Upper lobe of left lung (tissue), 4 donors: ENCODE measurements at regions not wholly inside any gene's neighbourhood (a gene's known extent, or its start where the extent isn't known, plus 50 kb on each side); places are given as distances from the start of the nearest gene placed in this dataset.

Experiments used
- EP300 ChIP-seq, 4 donors: sonication (generic); formaldehyde crosslinking; IDR thresholded peaks; one replicate each; pipeline ENCODE4 v1.5.1; 2017; ENCODE audit warnings: antibody characterized with exemption in 4 of 4, control low read depth in 2 of 4
- TF ChIP-seq, protein P1 (sequence below), 6 experiments: fragments of 450-650 bp in 4 of 6; fragments of 200-600 bp in 2 of 6; sonication (generic) in 2 of 6; IDR thresholded peaks; one replicate each; pipeline ENCODE4 v1.5.1; 2016 to 2019; ENCODE audit warnings: antibody characterized with exemption in 6 of 6

DNA sequence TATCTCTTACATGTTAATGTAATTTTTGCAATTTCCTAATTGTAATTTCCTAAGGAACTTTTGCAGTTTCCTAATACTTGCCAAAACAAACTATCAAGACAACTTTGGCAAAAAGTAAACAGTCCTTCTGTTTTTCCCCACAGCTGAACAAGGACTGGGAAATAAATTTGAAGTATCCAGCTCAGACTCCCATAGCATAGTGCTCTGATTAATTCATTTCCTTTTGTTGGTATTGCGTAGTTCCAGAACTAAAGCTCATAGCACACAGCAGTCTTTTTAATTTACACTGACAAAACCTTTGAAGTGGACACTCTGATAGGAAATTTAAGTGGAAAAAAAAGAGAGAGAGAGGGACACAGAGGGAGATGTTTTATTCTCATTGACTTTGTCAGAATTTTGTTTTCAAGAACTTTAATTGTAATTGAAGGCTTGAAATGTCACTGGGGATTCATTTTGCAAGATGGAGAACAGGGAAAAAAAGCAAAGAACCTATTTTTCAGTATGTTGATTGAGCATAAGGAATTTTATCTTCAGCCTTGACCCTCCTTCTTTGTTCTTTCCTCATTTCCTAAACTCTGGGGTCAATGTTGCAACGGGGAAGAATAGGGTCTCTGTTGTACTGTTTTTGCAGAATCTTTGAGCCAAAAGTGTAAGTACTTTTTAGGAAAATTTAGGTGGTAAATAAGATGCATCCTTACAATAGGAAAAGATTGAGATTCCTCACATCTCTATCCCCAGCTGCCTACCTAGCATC, 232.2 kb upstream of the NPSR1 start:
- no peak for TF ChIP-seq EP300 (IDR thresholded peaks at IDR 0.05)
- TF ChIP-seq, protein P1, sequence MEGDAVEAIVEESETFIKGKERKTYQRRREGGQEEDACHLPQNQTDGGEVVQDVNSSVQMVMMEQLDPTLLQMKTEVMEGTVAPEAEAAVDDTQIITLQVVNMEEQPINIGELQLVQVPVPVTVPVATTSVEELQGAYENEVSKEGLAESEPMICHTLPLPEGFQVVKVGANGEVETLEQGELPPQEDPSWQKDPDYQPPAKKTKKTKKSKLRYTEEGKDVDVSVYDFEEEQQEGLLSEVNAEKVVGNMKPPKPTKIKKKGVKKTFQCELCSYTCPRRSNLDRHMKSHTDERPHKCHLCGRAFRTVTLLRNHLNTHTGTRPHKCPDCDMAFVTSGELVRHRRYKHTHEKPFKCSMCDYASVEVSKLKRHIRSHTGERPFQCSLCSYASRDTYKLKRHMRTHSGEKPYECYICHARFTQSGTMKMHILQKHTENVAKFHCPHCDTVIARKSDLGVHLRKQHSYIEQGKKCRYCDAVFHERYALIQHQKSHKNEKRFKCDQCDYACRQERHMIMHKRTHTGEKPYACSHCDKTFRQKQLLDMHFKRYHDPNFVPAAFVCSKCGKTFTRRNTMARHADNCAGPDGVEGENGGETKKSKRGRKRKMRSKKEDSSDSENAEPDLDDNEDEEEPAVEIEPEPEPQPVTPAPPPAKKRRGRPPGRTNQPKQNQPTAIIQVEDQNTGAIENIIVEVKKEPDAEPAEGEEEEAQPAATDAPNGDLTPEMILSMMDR (IDR thresholded peaks at IDR 0.05) = no peak
